Activated T-cell treated with anti-CD3 and anti-CD28 coated beads, Interleukin-2, amount 50 U/mL, for 4 hours (primary cell): ENCODE measurements at regions not wholly inside any gene's neighbourhood (a gene's known extent, or its start where the extent isn't known, plus 50 kb on each side); places are given as distances from the start of the nearest gene placed in this dataset.

Experiments used
- ATAC-seq, 2 donors: fragments of 200-7000 bp; cut with Tn5 transposase; one replicate each; pipeline ENCODE4 v1.10.0; 2021
- DNase-seq: peaks from one replicate; pipeline ENCODE4 v3.0.0-alpha.2; 2020
- H3K27me3 Mint-ChIP-seq: one replicate; pipeline ENCODE4 v1.8.0; 2021; ENCODE audit warnings: low read depth, mixed read lengths
- H3K36me3 Mint-ChIP-seq: one replicate; pipeline ENCODE4 v1.8.0; 2022; ENCODE audit warnings: mixed read lengths; ENCODE audit not compliant: insufficient read depth
- H3K4me1 Mint-ChIP-seq: one replicate; pipeline ENCODE4 v1.8.0; 2021; ENCODE audit warnings: low read depth, mixed read lengths
- H3K4me3 Mint-ChIP-seq: one replicate; pipeline ENCODE4 v1.8.0; 2021; ENCODE audit warnings: mild to moderate bottlenecking, moderate library complexity, mixed read lengths
- H3K9me3 Mint-ChIP-seq: one replicate; pipeline ENCODE4 v1.8.0; 2021; ENCODE audit warnings: mixed read lengths

DNA sequence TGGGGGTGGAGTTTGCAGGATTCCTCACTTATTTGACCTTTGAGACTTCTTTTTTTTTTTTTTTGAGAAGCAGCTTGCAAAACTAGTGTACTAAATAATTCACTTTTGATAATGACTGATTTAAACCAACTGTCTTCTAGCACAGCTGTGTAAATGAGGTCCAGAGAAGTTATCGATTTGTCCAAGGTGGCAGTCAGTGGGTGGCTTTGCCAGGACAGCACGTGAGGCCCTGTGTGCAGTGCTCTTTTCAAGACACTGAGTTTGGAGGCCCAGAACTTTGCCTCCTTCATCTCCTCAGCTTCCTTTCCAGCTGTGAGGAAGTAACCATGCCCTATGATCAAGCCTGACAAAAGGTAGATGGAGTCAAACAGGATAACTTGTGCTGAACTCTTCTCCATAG is 92.9 kb upstream of the LCLAT1 start:
- Mint-ChIP-seq H3K4me3 (no peak overlapping the region), H3K36me3 (no peaks in the 10 kb centered on the region), H3K9me3 (no peaks in the 10 kb centered on the region), H3K27me3 (no peaks in the 10 kb centered on the region), H3K4me1 (peaks cover 8% of the 10 kb centered on the region)
- ATAC-seq, result no peak
- no peak for DNase-seq

DNA sequence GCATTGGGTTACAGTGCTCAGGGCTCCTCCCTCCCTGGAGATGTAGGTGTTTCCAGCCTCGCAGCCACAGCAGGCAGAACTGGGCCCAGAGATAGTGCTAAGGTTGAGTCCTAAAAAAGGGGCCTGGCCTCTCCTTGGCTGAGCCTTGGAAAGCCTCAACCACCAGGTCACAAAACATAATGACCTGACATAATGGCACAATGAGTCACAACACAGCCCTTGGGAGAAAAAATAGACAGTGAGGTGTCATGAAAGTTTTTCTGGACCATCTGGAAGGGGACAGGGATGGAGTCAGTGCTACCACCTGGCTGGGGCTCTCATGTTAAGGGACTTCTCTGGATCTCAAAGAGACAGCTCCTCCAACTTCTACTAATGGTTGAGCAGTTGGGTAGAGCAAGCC is 92.4 kb upstream of the LCLAT1 start:
- Mint-ChIP-seq H3K9me3 (no peaks in the 10 kb centered on the region), H3K4me3 (no peak overlapping the region), H3K36me3 (no peaks in the 10 kb centered on the region), H3K27me3 (no peaks in the 10 kb centered on the region), H3K4me1 (peaks cover 7% of the 10 kb centered on the region)
- DNase-seq (no peak), ATAC-seq (no peak)

DNA sequence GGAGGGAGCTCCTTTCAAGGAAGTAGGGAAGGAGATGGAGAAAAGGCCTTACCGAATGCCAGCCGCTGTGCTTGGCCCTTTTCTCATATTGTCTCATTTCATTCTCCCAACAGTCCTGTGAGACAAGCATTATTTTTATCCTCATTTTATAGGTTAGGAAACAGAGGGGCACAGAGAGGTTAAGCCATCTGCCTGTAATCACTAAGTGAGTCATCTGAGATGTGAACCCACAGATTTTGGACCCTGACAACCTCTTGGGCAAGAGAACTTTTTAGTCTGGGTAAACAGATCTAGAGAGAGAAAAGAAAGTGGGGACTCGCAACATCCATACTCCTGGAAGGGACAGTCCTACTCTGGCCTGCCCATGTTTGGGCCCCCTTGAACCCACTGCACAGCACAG is 91.7 kb upstream of the LCLAT1 start:
- H3K36me3 Mint-ChIP-seq, result no peaks in the 10 kb centered on the region
- no peaks in the 10 kb centered on the region for H3K9me3 Mint-ChIP-seq
- no peak for ATAC-seq
- peaks cover 13% of the 10 kb centered on the region for H3K4me1 Mint-ChIP-seq
- H3K4me3 Mint-ChIP-seq, result no peak overlapping the region
- DNase-seq, result no peak
- H3K27me3 Mint-ChIP-seq, result no peaks in the 10 kb centered on the region

DNA sequence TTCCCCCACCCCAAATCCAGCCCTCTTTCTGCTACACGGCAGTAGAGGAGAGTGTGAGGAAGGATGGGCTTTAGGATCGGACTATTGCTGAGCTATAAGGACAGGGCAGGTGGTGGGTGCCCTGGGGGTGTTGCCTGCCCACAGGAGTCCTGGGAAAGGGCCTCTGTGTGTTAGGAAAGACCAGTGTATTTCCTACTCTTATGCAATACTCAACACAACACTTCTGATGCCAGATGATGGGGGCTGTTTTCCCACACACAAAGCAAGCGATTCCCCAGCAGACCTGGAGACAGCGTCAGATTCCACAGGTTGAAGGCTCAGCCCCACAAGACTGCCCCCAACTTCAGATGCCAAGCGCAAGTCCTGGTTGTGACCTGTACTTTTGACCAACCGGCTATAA is 91.0 kb upstream of the LCLAT1 start:
- no peaks in the 10 kb centered on the region for H3K9me3 Mint-ChIP-seq
- H3K36me3 Mint-ChIP-seq, result no peaks in the 10 kb centered on the region
- no peaks in the 10 kb centered on the region for H3K27me3 Mint-ChIP-seq
- ATAC-seq (no peak), DNase-seq (no peak)
- peaks cover 18% of the 10 kb centered on the region for H3K4me1 Mint-ChIP-seq
- no peak overlapping the region for H3K4me3 Mint-ChIP-seq

DNA sequence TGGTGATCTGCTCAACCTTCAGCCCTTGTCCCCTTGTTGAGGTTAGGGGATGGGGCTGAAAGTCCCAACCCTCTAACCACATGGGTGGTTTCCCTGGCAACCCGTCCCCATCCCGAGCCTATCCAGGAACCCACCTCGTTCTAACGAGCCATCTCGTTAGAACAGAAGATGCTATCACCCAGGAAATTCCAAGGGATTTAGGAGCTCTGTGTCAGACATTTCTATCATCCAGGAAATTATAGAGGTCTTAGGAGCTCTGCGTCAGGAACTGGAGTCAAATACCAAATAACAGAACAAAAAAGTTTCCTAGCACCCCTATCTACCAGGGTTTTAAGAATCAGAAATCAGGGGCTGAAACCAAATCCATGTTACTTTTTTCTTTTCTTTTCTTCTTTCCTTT is 90.3 kb upstream of the LCLAT1 start:
- H3K4me3 Mint-ChIP-seq, result no peak overlapping the region
- H3K27me3 Mint-ChIP-seq, result no peaks in the 10 kb centered on the region
- H3K4me1 Mint-ChIP-seq, result peaks cover 25% of the 10 kb centered on the region
- DNase-seq (no peak), ATAC-seq (no peak)
- no peaks in the 10 kb centered on the region for H3K9me3 Mint-ChIP-seq
- no peaks in the 10 kb centered on the region for H3K36me3 Mint-ChIP-seq

DNA sequence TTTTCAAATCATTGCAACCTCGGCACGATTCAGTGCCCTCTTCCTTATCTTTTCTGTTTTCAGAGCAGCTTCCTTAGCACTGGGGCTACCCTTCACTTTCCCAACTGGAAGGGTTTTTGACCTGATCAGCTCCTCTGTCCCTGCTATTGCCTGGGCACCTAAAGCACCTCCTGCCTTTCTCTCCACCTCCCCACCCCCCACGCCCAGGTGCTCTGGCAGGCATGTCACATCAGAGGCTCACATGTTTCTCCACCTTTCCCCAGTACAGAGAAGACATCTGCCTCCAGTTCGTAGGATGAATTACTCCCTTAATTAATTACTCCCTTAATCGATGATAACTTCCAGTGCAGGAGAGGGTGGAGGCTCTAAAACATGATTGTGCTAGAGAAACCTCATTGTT is 88.7 kb upstream of the LCLAT1 start:
- no peak for ATAC-seq
- Mint-ChIP-seq H3K36me3 (no peaks in the 10 kb centered on the region), H3K4me1 (peaks cover 33% of the 10 kb centered on the region), H3K4me3 (no peak overlapping the region), H3K27me3 (no peaks in the 10 kb centered on the region), H3K9me3 (no peaks in the 10 kb centered on the region)
- DNase-seq, result no peak

DNA sequence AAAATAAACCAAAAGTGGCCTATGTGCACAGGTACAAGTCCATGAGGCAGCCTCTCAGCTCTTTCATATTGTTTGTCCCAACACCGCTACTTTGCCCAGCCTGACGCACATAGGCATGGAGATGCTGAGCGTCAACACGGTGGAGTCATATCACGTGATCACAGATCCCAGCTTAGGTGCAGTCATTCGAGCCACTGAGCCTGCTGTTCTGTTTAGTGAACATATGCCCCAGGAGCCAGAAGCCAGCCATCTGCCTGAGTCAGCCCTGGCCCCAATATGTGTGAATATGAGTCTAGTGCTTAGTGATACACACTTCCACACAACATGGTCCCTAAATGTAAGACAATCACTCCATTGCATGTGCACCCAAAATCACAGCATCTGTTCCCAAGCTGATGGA is 88.2 kb upstream of the LCLAT1 start:
- no peaks in the 10 kb centered on the region for H3K36me3 Mint-ChIP-seq
- peaks cover 34% of the 10 kb centered on the region for H3K4me1 Mint-ChIP-seq
- DNase-seq (no peak), ATAC-seq (no peak)
- no peak overlapping the region for H3K4me3 Mint-ChIP-seq
- no peaks in the 10 kb centered on the region for H3K27me3 Mint-ChIP-seq
- no peaks in the 10 kb centered on the region for H3K9me3 Mint-ChIP-seq

DNA sequence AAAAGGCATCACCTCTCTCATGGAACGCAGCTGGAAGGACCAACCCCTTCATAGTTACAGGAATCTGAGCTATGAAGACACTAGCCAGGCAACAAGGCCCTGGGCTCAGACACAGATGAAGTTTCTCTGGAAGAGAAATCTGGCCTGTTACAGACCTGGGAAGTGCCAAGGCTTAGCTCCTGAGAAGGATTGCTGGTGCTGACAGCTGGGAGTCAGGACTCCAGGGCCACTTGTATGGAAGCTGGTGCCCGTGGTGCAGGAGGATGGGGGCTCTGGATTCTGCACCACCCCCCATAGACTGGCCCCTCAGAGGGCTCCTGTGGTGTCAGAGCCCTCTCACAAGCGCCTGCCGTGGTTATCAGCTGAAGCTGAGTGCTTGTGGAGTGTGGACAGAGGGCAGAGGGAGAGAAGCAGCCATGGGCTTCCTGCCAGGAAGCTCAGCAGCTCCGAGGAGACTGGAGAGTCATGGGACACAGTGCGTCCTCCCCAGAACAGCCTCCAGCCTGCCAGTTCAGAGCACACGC is 87.3 kb upstream of the LCLAT1 start:
- no peak for DNase-seq
- H3K27me3 Mint-ChIP-seq, result no peaks in the 10 kb centered on the region
- no peaks in the 10 kb centered on the region for H3K9me3 Mint-ChIP-seq
- ATAC-seq, result no peak
- H3K36me3 Mint-ChIP-seq, result no peaks in the 10 kb centered on the region
- H3K4me3 Mint-ChIP-seq, result no peak overlapping the region
- peaks cover 34% of the 10 kb centered on the region for H3K4me1 Mint-ChIP-seq

DNA sequence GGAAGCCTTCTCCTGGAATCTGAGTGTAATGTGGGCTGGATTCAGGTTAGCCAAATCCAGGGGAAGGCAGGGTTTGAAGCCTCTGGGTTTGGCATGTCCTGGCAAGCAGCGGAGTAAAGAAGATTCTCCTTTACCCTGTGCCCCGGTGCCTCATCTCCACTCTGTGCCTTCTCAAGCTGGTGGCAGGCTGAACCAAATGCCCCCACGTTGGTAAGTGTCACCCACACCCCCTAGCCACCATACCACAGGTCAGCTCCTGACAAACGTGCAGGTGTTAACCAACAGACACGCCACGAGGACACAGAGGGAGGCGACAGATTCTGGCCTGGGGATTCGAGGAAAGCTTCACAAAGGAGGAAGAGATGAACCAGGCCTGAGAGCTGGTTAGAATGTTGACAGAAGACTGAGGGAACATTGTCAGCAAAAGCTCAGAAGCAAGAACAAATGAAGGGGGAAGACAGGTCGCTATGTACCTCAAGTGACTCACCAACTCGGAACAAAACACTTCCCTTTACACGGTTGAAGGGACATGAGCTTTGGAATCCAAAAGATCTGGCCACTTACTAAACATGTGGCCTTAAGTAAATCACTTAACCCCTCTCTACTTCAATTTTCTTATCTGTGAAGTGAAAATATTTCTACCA is 85.2 kb upstream of the LCLAT1 start:
- Mint-ChIP-seq H3K4me3 (no peak overlapping the region), H3K27me3 (no peaks in the 10 kb centered on the region), H3K4me1 (peaks cover 47% of the 10 kb centered on the region), H3K9me3 (no peaks in the 10 kb centered on the region), H3K36me3 (no peaks in the 10 kb centered on the region)
- ATAC-seq (peak in 1 of 2 donors; percentile 9), DNase-seq (no peak)

DNA sequence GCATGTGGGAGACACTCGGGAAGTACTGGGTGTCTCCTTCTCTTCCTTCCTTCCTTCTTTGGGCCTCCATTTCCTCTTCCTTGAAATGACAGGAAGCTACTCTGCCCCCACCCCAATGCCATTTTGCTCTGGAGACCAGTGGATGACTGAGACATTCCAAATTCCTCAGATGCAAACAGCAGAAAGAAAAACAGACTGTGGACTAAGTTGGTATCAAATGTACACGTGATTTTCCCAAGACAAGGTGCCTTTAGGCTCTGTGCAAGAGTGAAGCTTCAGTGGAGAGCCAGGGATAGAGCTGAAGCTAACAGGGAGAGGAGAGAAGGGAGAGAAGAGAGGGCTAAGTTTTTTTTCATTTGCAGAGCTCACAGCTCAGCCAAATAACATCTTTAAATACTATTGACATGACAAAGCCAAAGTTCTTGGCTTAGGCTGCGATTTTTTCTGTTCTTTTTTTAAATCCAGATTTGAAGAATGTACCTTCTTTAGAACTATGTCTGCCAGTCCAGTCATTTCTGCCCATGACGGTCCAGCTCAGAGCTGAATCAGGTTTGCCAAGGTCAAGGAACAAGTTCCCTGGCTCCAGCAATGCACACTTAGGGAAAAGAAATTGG is 84.5 kb upstream of the LCLAT1 start:
- Mint-ChIP-seq H3K4me1 (peaks cover 50% of the 10 kb centered on the region), H3K9me3 (no peaks in the 10 kb centered on the region), H3K27me3 (no peaks in the 10 kb centered on the region), H3K36me3 (no peaks in the 10 kb centered on the region), H3K4me3 (no peak overlapping the region)
- ATAC-seq, result no peak
- no peak for DNase-seq

DNA sequence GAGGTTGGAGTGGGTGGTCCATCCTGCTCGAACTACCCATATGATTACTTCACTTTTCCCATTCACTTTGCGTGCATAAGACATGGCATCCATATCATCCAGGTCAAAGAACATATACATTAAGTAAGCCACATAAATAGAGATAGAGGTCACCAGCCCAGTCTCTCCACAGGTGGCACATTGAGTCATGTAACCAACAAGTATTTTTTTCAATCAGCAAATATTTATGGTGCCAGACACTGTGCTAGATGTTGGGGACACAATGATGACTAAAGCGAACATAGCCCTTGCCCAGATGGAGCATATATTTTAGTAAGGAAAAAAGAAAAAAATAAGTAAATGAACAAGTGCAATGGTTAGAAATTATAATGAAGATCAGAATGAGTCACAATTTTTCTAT is 83.6 kb upstream of the LCLAT1 start:
- Mint-ChIP-seq H3K36me3 (no peaks in the 10 kb centered on the region), H3K27me3 (no peaks in the 10 kb centered on the region), H3K4me1 (peaks cover 50% of the 10 kb centered on the region), H3K4me3 (no peak overlapping the region), H3K9me3 (no peaks in the 10 kb centered on the region)
- DNase-seq (no peak), ATAC-seq (no peak)

DNA sequence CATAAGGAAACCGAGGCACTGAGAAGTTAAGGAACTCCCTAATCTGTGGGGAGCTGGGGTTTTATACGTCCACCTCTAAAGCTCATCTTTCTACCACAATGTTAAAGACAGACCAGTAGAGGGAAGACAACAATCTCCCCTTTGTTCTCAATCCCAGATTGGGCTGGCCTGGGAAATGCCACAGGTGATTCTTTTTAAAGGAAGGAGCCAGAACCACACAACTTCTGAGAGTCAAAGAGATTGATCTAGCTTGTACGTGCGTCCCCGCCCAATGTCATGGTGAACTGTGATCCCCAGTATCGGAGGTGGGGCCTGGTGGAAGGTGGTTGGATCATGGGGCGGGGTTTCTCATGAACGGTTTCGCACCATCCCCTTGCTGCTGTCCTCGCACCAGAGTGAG is 81.8 kb upstream of the LCLAT1 start:
- H3K9me3 Mint-ChIP-seq, result no peaks in the 10 kb centered on the region
- DNase-seq (no peak), ATAC-seq (no peak)
- H3K36me3 Mint-ChIP-seq, result no peaks in the 10 kb centered on the region
- H3K4me1 Mint-ChIP-seq, result peaks cover 44% of the 10 kb centered on the region
- H3K4me3 Mint-ChIP-seq, result no peak overlapping the region
- no peaks in the 10 kb centered on the region for H3K27me3 Mint-ChIP-seq

DNA sequence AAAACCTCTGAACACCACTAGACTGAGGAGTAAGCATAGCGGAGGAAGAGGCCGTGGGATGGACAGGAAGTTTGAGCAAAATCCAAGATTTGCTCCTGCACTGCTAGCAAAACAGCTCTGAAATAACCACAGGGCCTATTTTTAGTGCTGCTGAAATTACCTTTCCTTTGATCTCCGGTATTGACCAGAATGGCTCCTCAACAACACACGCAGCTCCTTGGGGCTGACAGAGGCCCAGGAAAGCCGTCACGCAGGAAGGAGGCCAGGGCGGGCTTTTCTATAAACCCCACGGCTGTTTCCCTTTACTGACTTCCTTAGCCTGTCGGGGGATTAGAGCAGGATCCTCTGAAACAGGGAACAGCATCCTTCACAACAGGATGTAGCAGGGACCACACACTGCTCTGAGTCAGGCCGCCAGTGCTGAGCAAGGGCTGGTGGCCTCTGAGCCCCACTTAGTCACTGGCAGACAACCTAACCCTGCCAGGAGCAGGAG is 80.8 kb upstream of the LCLAT1 start:
- Mint-ChIP-seq H3K4me3 (no peak overlapping the region), H3K27me3 (no peaks in the 10 kb centered on the region), H3K36me3 (no peaks in the 10 kb centered on the region), H3K9me3 (no peaks in the 10 kb centered on the region), H3K4me1 (peaks cover 44% of the 10 kb centered on the region)
- DNase-seq (peak; percentile 35), ATAC-seq (peak; percentile 90 to 96)

DNA sequence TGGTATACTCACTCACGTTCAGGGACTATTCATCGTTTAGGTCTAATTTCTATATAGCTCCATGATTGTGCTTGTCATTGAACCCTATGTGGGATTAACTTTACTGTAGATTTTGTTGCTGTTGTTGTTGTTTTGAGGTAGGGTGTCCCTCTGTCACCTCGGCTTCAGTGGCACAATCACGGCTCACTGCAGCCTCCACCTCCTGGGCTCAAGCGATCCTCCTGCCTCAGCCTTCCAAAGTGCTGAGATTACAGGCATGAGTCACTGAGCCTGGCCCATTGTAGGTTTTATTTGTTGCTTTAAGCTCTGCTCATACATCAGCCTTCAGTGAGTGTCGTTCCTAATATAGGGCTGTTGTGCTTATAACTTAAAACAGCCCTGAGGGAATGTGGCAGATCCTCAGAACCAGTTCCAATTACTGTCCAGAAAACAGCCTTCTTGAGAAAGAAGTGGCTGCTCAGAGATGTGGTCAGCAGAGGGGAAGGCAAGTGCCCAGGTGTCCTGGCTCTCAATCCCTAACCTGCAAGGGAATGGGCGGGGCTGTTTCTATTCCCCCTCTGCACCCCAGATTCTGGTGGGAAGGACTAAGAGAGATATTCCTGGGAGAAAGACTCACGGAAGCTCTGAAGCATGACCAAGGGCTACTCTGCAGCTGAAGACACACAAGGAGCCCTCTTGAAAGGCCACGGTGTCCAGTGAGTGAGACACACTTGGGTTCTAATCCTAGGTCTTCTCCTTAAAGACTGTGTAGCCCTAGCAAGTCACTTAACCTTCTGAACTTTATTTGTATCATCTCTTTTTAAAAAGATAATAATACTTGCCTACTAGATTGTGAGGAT is 79.6 kb upstream of the LCLAT1 start:
- Mint-ChIP-seq H3K4me1 (peaks cover 42% of the 10 kb centered on the region), H3K36me3 (no peaks in the 10 kb centered on the region), H3K4me3 (no peak overlapping the region), H3K27me3 (no peaks in the 10 kb centered on the region), H3K9me3 (no peaks in the 10 kb centered on the region)
- no peak for DNase-seq
- ATAC-seq, result no peak

DNA sequence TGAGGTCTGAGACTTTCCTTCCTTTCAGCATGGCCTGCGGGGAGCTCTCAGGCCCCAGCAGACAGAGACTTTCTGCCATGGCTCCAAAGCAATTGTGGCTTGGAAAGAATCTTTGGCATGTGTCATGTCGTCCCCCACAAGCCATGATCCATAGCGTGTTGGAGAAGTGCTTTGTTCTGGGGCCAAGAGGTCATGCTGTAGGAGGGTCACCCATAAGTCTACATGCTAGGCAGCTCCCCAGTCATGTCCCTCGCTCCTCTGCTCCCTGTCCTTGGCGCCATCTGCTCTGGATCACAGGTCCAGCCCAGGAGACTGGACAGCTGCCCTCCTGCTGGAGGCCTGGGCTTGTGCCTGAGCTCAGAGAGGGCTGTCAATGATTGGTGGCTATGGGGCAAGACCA is 78.8 kb upstream of the LCLAT1 start:
- H3K27me3 Mint-ChIP-seq, result no peaks in the 10 kb centered on the region
- H3K36me3 Mint-ChIP-seq, result no peaks in the 10 kb centered on the region
- DNase-seq (no peak), ATAC-seq (no peak)
- H3K9me3 Mint-ChIP-seq, result no peaks in the 10 kb centered on the region
- H3K4me3 Mint-ChIP-seq, result no peak overlapping the region
- H3K4me1 Mint-ChIP-seq, result peaks cover 40% of the 10 kb centered on the region
